WI38 (cell line): ENCODE measurements at regions not wholly inside any gene's neighbourhood (a gene's known extent, or its start where the extent isn't known, plus 50 kb on each side); places are given as distances from the start of the nearest gene placed in this dataset.

Experiments used
- H3K4me3 ChIP-seq: 2 replicates; pipeline ENCODE4 v1.5.1; 2011; ENCODE audit warnings: low read depth, mild to moderate bottlenecking, control low read depth, low read length
- TF ChIP-seq, protein P1 (sequence below): IDR thresholded peaks from 2 replicates; pipeline ENCODE4 v1.5.1; 2012; ENCODE audit warnings: low read depth, mild to moderate bottlenecking, control low read depth, low read length

DNA sequence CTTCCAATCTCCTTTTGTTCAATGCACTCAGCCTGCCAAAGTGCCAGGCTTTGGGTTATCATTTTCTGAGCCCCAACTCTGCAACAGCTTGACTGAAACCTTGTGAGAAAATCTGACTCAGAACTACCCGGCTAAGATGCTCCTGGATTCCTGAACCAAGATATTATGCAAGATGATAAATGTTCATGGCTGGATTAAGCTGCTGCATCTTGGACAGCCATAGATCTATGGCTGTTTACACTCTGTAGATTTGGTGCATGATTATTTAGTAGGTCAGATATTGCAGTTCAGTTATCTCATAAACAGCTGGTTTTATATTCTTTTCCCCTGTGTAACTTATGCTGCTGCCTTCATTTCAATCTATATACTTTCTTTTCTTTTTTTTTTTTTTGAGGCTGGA lies 243.5 kb downstream of the GATA3 start:
- TF ChIP-seq, protein P1, sequence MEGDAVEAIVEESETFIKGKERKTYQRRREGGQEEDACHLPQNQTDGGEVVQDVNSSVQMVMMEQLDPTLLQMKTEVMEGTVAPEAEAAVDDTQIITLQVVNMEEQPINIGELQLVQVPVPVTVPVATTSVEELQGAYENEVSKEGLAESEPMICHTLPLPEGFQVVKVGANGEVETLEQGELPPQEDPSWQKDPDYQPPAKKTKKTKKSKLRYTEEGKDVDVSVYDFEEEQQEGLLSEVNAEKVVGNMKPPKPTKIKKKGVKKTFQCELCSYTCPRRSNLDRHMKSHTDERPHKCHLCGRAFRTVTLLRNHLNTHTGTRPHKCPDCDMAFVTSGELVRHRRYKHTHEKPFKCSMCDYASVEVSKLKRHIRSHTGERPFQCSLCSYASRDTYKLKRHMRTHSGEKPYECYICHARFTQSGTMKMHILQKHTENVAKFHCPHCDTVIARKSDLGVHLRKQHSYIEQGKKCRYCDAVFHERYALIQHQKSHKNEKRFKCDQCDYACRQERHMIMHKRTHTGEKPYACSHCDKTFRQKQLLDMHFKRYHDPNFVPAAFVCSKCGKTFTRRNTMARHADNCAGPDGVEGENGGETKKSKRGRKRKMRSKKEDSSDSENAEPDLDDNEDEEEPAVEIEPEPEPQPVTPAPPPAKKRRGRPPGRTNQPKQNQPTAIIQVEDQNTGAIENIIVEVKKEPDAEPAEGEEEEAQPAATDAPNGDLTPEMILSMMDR: no peak
- no peak overlapping the region for H3K4me3 ChIP-seq

DNA sequence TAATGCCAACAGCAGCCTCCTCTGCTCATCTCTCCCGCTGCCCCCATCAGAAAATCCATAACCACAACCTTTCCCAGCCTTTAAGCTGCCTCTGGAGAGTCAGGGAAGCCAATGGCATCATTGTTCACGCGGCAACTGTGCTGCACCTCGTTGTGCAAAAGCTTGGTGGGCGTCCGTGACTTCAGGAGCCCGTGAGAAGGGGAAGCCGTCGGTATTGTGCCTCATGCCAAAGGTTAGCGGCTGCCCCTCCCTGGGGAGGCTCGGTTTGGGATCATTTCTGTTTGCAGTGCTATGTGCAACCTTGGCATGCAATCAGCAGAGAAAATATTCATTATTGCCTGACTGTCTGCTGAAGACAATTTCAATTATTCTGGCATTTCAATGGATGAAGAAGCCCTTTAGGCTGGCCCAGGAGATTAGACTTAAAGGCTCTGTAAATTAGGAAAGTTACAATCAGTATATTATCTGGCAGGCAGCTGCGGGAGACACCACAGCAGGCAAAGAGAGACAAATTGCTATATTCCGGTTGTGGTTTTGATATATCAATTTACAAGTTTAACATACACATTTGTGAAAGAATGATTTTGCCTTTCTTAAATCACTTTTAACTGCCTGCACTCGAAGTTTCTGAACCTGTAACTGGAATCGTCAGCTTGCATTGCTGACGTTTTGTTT lies 244.5 kb downstream of the GATA3 start:
- no peak overlapping the region for H3K4me3 ChIP-seq
- TF ChIP-seq, protein P1: no peak

DNA sequence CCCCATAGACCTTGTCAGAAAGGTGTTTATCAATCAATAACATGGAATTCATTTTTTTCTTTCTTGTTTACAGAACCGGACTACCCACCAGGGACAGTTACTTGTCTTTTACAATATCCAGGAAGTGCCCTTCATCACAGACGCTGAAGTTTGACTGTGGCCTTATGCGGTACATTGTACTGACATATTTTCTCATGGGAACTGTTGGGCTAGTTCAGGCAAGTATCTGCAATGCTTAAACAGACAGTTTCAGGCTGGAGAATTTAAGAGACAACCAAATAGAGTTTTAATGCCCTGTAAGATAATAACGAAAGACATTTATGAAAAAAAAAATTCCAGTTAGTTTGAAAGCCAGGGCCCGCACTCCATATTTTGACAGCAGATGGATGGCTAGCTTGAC lies 246.4 kb downstream of the GATA3 start:
- TF ChIP-seq, protein P1: no peak
- no peak overlapping the region for H3K4me3 ChIP-seq

DNA sequence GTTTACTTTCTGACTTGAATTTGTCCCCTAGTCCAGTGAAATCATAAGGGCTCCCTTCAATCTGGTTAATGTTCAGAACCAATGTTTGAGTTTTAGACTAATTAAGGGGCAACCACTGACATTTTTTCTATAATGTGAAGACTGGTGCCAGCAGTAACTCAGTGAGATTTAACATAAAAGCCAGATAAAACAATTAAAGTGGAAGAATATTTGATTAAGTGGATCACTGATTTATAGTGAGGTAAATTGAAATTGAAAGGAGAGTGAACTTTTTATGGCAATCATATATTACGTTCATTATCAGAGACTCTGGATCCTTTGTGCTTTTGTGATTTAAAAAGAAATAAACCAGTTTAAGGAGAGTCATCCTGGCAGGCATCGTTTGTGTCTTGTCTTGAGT lies 246.8 kb downstream of the GATA3 start:
- H3K4me3 ChIP-seq: no peak overlapping the region
- TF ChIP-seq, protein P1: no peak

DNA sequence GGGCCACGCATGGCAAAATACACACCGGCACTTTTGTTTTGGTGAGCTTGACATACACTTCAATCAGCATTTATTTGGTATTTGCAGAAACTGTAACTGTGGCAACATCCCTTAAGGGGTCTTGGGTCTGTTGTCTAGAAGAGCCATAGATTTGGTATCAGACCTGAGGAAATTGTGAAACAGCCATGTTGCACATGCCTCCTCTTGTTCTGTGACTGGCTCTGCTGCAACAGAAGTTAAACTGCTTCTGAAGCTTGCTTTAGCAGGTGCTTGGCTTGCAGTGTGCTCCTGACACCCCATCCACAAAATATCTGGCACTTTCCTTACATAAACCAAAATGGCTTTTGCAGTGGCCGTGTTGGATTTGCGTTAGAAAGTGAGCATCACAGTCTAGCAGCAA lies 247.3 kb downstream of the GATA3 start:
- TF ChIP-seq, protein P1: no peak
- H3K4me3 ChIP-seq: no peak overlapping the region

DNA sequence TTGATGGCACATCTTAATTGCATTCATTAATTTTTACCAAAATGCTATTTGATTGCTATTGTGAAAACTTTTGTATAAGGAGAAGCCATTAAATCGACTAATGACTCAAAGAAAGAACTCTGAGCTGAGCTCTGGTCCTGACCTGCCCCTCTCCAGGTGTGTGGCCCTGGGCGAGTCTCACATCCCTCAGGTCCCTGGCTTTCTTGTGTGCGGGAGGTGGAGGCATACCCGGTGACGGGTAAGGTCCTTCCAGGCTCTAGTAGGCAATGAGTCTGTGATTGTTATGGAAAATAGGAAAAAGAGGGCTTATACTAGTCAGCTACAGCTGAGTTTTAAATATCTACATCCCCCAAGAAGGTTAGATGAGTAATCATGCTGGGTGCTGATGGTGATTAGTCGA lies 248.1 kb downstream of the GATA3 start:
- TF ChIP-seq, protein P1: no peak
- H3K4me3 ChIP-seq: no peak overlapping the region

DNA sequence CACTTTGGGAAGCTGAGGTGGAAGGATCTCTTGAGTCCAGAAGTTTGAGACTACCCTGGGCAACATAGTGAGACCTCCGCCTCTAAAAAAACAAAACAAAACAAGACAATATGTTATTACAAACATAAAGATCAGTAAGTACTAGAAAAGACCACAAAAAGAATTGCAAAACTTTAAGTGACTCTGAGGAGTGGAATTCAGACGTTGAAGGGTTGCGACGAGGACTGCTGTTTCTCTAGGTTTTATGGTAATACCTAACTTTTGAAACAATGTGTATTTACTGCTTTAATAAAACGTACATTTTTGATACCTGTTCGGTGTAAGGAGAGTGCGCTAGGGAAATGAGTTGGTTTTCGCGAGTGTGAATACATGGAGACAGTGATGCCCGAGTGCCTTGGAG lies 250.4 kb downstream of the GATA3 start:
- H3K4me3 ChIP-seq: no peak overlapping the region
- TF ChIP-seq, protein P1: no peak
